Hematopoietic multipotent progenitor cell treated with erythropoietin and hydrocortisone succinate and interleukin-3 and kit ligand, for 4 days (in vitro differentiated cells): ENCODE measurements at regions not wholly inside any gene's neighbourhood (a gene's known extent, or its start where the extent isn't known, plus 50 kb on each side); places are given as distances from the start of the nearest gene placed in this dataset.
"Not testable (repeated sequence)": the region's sequence is repeated elsewhere in the genome, so short reads cannot be mapped to it uniquely, and the experiment has no call there.

ENCODE experiments used
- DNase-seq: peaks from one replicate; pipeline ENCODE4 v3.0.0-alpha.2; 2015

DNA sequence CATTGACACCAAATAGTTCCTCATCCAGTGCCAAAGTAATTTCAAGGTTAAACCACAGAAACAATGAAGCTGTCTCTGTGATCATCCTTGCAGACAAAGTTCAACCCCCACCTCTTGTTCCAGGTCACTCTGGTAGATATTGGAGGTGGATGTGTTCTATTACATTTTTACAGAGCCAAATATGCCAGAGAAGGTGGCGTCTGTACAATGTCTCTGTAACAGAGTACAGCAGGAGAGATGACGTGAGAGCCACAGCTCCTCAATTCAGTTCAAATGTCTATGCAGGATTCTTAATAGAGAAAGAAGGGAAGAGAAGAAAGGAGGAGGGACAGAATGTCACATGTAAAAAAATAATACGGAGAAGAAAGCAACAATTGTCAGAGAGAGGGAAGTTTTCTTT lies 268.3 kb upstream of the OR4E1 start:
- DNase-seq = no peak

DNA sequence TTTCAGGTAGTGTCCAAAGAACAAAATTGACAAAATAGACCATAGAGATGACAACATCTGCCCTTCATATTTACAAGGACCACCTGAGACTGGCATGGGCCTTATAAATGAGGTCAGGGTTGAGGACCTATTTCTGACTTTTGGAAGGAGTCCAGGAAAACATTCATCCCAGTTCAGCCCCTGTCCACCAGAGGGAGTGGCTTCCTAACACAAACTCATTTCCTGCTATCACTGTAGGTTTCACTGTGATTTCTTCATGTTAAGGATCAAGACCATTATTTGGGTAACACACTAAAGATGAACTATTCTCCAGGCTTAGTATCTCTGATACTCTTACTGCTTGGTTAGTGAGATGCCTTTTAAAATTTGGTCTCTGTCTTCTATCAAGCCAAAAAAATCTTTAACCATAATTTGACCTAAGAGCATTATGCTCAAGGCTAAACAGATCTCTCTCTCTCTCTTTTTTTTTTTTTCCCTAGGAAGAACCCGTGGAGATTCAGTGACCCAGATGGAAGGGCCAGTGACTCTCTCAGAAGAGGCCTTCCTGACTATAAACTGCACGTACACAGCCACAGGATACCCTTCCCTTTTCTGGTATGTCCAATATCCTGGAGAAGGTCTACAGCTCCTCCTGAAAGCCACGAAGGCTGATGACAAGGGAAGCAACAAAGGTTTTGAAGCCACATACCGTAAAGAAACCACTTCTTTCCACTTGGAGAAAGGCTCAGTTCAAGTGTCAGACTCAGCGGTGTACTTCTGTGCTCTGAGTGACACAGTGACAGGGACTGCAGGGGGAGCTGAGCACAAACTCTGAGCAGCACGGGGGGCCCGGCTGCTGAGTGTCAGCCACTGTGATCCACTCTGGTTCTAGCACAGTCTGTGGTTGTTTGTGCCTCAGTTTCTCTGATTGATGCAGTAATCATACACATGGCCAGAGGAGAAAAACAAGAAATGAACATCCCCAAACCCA lies 267.6 kb upstream of the OR4E1 start:
- DNase-seq = peak; percentile 68

DNA sequence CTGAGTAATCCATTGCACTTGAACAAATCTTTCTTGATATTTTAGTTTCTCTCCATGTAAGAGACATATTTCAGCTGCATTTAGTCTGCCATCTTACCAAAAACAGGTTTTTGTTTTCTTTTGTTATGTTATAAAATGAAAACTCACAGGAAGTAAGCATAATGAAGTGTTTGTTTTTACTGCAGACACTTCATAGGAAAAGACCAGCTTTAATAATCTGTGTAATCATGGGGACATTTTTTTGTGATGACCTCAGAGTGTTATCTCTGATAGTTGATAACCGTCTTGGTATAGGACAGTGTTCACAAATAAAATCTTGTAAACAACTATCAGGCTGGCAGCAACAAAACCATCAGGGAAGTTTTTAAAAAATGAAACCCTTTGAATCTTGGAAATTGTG lies 266.2 kb upstream of the OR4E1 start:
- DNase-seq = no peak

GRCh38 chr14:21937996-21938395 lies 264.4 kb upstream of the OR4E1 start:
- DNase-seq = no peak

DNA sequence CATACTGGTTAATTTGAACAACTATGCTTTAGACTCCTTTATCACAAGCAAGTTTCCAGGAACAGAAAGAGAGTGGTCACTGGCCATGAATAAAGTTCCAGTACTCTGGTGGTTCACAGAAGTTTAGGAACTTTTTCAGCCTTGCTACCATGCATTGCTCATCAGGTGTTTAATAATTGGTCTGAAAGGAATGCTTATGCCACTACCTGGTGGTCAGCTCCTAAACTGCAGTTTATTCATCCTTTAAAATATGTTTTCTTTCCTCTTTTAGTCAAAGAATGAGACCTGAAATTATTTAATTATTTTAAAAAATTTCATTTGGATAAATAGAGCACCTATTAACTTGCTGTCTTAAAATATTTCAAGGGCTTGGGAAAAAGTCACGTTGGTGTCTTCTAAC lies 260.1 kb upstream of the OR4E1 start:
- DNase-seq = peak; percentile 57

GRCh38 chr14:21924479-21924878 lies 250.9 kb upstream of the OR4E1 start:
- DNase-seq = peak; percentile 81

- DNase-seq = peak; percentile 77
These were observed 250.2 kb upstream of the OR4E1 start for GRCh38 chr14:21923820-21924219.

- no peak for DNase-seq
These were observed 247.8 kb upstream of the OR4E1 start for GRCh38 chr14:21921453-21921852.

DNA sequence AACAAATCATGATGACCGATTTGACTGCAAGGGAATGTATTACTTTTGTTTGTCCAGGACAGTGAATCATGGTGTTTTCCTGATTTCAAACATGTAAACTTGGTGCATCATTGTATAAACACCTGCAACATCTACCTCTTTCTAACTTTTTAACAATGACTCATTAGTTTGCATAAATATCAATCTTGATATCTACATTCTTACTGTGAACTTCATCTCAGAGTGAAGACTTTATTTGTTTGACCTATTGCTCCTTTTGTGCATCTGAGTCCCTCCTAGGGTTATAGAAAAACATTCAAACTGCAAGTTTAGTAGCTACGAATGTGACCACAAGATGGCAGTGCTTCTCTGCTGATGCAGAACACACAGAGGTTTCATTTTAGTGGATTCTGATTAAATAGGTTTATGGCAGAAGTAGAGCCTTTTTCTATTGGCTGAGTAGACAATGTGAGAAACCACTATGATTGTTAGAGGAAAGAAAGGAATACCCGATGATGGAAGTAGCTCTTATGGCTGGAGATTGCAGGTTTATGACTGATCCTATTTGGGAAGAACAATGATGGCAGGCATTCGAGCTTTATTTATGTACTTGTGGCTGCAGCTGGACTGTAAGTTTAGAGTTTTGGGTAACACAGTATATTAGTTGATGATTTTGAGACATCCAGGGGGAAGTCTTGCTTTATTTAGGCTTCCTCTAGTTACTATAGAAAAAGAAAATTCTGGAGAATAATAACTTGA lies 244.2 kb upstream of the OR4E1 start:
- DNase-seq = peak; percentile 89

- DNase-seq = no peak
These were observed 242.2 kb upstream of the OR4E1 start for GRCh38 chr14:21915826-21916225.

- peak; percentile 97 for DNase-seq
These were observed 240.1 kb upstream of the OR4E1 start for GRCh38 chr14:21913759-21914158.

DNA sequence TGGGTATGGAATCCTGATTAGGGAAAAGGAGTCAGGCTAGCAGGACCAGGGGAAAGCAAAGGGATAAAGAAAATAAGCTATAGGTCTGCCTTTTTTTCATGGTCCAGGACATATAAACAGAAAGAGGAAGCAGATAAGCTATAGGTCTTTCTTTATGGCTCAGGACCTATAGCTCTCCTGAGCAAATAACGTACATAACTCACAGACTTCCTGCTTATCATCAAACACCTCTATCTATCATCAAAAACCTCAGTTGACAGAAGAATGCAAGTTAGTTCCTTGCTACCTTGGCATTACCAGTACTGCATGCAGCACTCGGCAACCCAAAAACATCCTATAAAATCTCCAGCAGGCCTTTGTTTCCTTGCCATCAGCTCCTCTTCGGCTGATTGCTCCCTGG lies 238.7 kb upstream of the OR4E1 start:
- peak; percentile 13 for DNase-seq

GRCh38 chr14:21911877-21912276 lies 238.3 kb upstream of the OR4E1 start:
- peak; percentile 16 for DNase-seq

DNA sequence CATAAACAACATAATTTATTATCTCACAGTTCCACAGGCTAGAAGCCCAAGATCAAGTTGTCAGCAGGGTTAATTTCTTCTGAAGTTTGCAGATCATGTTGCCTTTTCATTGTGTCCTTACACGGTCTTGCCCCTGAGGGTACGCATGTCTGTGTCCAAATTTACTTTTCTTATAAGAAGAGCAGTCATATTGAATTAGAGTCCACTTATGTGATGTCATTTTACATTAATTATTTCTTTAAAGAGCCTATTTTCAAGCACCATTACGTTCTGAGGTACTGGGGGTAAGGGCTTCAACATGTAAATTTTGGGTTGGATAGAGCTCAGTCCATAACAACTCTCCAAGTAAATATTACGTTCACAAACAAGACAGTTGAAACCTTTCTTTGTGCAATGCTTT lies 236.6 kb upstream of the OR4E1 start:
- no peak for DNase-seq

GRCh38 chr14:21902561-21903181 lies 229.1 kb upstream of the OR4E1 start:
- peak; percentile 72 for DNase-seq

DNA sequence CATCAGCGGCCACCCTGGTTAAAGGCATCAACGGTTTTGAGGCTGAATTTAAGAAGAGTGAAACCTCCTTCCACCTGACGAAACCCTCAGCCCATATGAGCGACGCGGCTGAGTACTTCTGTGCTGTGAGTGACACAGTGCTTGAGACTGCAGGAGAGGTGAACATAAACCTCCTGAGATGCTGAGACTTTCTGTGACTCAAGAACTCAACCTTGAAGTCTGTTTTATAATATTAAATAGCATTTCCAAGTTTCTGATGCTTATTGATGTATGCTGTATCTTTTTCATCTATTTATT lies 221.2 kb upstream of the OR4E1 start:
- not testable (repeated sequence) for DNase-seq

DNA sequence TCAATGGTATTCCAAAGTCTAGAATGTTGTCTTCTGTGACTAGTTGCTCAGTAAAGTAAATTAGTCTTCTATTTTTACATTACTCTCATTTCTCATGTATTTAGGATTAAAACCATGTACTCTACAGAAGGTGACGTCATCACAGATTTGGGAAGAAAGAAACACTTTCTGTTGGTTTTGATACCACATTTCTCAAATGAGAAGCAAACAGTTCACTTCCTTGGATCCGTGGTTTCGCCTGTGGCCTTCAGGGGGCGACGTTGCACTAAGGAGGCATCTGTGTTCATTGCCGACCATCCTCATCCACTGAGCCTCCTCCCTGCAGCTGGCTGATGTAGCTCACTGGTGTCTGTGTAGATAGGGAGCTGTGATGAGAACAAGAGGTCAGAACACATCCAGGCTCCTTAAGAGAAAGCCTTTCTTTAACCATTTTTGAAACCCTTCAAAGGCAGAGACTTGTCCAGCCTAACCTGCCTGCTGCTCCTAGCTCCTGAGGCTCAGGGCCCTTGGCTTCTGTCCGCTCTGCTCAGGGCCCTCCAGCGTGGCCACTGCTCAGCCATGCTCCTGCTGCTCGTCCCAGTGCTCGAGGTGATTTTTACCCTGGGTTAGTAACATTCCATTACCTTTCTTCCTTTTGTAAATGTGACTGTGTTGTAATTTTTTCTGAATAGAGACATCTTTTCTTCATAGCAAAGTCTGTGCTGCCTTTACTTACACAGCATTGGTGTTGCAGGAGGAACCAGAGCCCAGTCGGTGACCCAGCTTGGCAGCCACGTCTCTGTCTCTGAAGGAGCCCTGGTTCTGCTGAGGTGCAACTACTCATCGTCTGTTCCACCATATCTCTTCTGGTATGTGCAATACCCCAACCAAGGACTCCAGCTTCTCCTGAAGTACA lies 220.6 kb upstream of the OR4E1 start:
- peak; percentile 74 for DNase-seq

DNA sequence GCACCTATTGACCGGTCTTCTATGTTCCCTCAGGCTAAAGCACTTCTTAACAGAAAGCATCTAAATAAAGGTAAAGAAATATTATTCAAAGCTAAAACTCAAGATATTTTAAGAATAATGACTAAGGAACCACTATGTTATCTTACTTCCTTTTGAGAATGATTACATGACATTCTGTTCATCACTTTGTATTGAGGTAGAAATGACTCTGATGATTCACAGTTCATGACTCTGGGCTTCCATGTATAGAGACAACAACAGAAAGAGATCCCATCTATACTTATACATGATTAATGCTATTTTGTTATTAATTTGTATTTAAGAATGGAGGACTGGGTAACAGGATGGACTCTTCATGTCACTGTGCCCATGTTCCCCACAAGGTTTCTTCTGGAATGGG lies 218.3 kb upstream of the OR4E1 start:
- peak; percentile 18 for DNase-seq

DNA sequence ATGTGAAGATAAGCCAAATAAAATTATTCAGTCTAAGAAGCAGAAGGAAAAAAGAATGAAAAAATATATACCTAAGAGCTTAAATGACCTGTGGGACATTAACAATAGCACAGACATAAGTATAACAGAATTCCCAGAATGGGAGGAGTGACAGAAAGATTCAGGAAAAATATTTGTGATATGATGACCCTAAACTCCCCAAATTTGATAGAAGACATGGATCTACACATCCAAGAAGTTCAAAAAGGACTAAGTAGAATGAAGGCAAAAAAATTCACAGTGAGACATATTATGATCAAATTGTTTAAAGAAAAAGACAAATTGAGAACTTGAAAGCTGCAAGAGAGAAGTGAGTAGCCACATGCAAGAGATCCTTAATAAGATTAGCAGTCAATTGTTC lies 211.4 kb upstream of the OR4E1 start:
- no peak for DNase-seq

- no peak for DNase-seq
These were observed 208.6 kb upstream of the OR4E1 start for GRCh38 chr14:21882226-21882625.

DNA sequence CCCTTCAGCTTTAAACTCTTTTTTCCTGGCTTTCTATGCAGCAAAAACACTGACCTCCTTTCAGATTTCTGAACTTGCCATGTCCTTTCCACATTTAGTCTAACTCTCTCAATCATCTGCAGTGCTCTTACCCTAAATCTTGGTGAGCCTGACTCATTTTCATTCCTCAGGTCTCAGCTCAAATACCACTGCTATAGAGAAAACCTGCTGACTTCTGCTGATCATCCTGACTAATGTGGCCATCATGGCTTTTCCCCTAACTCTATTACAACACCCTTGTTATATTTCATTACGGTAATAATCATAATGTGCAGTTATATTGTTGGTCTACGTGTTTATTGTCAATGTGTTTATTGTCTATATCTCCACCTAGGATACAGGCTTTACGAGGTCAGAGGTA lies 207.3 kb upstream of the OR4E1 start:
- DNase-seq = no peak

DNA sequence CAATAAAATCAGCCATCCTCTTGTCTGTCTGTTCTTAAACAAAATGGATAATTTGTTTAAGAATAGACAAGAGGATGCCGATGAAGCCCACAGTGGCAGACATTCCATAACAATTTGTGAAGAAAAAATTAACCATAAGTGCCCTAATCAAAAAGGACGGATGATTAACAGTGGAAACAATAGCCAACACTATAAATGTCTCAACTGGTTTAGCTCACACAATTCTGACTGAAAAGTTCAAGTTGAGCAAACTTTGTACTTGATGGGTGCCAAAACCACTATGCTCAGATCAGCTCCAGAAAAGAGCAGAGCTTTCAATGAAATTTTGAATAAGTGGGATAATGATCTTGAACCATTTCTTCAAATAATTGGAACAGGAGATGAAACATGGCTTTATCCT lies 202.2 kb upstream of the OR4E1 start:
- no peak for DNase-seq

DNA sequence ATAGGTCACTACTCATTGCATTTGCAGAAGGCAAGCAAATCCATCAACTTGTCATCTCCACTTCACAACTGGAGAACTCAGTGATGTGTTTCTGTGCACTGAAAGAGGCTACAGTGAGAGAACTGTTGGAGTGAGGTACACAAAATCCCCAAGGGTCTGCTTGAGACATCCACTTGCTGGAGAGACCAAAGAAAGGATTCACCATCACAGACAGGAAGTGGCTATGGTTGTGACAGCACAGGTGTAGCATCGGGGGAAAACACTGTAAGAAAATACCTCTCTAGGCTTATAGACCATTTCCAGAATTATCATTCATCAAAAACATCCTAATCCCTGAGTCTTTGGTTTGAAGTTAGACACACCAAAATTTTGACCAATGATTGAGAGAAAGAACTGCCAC lies 201.3 kb upstream of the OR4E1 start:
- DNase-seq = no peak
